GM21526 (cell line): ENCODE measurements at regions not wholly inside any gene's neighbourhood (a gene's known extent, or its start where the extent isn't known, plus 50 kb on each side); places are given as distances from the start of the nearest gene placed in this dataset.

Experiments used
- ATAC-seq: cut with Tn5 transposase; IDR thresholded peaks from one replicate; pipeline ENCODE4 v1.9.1; 2021; ENCODE audit warnings: moderate library complexity; ENCODE audit not compliant: unreplicated experiment, low FRiP score

DNA sequence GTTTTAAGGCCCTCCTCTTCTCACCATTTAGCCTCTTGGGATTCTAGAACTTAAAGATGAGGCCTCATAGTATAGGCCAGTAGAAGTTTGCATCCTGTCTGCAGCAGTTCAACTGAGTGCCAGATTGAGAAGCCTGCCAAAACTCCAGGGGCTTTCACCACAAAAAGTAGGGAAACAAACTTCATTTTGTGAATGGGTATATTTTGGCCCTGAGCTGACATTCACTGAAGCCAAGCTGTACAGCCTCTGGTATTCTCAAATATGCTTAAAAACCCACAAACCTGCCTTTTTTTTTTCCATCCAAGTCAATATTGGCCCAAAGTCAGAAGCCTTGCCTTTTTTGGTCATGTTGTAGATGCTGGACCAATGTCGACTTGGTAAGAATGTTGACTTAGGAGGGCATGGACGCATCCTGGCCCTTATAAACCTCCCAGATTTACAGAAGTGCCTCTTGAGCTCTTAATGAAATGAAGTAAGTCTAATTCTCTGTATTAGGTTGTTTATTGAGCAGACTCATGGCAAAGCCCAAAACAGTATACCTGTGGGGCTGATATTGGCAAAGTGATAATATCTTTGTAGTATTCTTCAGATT is 337.5 kb downstream of the CHRM3 start:
- no peak for ATAC-seq

- ATAC-seq: no peak
Measured at GRCh38 chr1:239725371-239725770, 339.0 kb downstream of the CHRM3 start.

DNA sequence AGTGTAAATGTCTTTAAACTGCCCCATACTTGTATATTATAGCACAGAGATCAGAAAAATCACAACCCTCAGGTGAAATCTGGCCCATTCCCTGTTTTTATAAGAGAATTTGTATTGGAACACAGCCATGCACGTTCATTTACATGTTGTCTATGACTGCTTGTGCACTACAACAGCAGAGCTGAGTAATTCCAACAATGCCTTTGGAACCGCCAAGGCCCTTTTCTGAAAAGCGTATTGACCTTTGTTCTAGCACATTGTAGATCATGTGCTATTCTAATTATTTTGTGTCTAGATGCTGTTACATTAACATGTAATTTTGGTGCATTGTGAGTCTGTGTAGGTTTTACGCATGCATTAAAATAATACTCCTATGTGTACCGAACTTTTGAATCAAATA is 339.6 kb downstream of the CHRM3 start:
- ATAC-seq: no peak

- no peak for ATAC-seq
Measured at GRCh38 chr1:239730378-239730777, 344.0 kb downstream of the CHRM3 start.

DNA sequence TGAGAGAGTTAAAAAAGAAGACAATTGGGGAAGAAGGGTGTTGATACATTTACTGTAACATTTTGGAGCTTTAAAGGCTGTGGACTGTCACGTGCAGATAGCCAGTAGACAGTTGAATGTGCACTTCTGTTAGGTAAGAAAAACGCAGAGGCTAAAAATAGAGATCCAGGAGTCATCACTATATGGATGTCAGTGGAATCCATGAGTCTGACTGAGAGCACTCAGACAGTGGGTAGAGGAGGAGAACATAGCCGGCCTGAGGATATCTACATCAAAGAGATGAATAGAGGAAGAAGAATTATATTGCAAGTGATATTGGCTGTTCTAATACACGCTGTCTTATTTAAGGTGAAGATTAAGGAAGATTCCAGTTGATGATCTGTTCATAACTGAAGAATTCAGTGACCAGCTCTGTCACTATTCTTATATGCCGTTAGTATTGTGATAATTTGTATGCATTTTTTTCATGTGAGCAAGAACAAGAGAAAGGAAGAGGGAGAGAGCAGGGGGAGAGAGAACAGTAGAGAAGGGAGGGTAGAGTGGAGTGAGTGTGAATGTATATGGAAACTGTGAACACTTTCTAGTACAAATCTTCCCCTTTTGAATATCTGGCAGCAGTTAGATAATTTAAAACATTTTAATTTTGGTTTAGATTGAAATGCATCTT is 344.8 kb downstream of the CHRM3 start:
- ATAC-seq: no peak

- no peak for ATAC-seq
Measured at GRCh38 chr1:239732770-239733169, 346.4 kb downstream of the CHRM3 start.

GRCh38 chr1:239733995-239734394 is 347.6 kb downstream of the CHRM3 start:
- no peak for ATAC-seq

DNA sequence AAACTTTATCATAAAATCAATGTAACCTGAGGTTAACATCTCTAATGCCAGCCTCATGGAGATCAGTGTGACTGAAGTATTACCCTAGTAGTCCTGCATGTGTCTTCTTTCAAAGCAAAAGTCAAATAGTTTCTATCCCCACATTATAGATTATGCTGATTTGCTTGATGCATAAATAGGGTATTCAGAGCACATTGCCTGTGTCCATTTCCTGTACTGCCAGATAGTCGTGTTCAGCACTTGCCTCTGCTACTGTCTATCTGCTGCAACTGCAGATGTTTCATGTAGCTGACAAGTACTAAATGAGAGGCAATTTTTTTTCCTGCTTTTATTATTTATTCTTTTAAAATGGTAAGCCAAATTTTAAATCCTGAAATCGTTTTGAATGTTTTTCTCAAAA is 348.7 kb downstream of the CHRM3 start:
- no peak for ATAC-seq

DNA sequence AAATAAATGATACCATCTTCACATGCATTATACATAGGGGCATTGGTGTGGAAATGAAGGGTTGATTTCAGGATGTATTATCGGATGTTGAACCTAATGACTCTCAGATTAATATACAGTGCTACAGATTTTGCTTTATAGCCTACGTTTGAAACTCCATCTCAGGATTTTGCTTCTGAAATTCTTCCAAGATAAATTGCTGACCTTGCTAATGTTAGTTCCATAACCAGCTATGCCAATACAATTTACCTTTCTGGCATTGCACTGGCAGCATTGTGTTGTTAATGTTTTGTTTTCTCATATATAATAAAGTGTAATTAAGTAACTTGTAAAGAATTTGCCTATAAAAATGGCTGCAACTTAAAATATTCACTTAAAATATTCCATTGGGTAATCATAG is 350.1 kb downstream of the CHRM3 start:
- ATAC-seq: no peak

GRCh38 chr1:239739375-239739774 is 352.3 kb upstream of the FMN2 start:
- no peak for ATAC-seq

DNA sequence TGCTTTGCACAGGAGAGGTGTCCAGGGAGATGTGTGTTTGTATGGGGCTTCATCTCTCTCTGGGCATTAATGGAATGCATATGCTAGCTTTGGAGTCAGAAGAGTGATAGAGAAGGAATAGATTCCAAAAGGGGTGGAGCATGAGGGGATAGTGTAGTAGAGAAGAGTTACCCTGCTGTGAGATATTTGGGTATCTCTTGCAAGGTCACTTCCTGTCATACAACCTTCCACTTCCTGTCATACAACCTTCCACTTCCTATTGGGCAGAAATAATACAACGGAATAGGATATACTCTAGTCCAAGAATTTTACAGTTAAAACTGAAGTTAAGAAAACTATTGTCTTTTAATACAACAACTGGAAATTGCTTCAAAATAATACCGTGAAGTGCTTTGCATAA is 351.8 kb upstream of the FMN2 start:
- ATAC-seq: no peak

DNA sequence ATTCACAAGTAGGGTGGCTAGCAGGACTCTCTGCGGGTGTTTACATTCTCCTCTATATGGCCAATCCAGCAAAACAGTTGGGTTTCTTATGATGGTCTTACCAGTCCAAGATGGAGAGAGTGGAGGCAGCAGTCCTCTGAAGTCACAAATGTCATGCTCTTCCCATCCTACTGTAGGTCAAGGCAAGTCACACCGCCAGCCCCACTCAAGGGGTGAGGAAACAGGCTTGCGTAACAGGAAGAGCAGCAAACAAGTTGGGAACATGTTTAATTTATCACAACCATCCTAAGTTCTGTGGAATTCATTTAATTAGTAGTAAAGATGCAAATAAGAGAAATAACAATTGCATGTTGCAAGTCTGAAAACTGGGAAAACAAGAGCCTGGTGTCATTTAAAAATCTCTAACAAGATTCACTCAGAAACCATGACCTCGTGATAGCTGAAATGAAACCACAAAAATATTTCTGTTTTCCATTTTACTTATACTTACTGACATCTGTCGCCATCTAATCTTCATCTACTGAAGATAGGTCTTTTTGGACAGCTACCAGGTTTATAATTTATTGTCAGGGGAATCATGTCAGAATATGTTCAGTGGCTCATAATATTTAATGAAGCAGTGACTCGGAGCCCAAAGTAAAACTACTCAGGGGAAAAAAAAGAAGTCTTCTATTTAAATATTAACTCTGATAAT is 349.1 kb upstream of the FMN2 start:
- ATAC-seq: no peak

DNA sequence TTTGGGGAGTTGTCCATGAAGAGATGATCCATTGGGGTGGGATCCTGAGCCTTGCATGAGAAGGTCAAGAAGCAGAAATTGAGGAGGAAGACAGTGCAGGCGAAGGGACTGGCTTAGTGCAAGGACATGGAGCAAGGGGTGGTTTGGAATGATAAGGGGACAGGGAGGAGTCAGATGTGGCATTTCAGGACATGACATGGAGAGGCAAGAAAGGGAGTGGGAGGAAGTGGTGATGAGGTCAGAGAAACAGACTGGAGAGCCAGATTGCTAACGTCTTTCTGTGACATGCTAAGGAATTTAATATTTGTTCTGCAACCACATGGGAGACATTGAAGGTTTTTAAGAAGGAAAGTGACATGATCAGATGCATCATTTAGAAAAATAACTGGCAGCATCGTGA is 346.8 kb upstream of the FMN2 start:
- no peak for ATAC-seq

- no peak for ATAC-seq
Measured at GRCh38 chr1:239755107-239755912, 336.4 kb upstream of the FMN2 start.

DNA sequence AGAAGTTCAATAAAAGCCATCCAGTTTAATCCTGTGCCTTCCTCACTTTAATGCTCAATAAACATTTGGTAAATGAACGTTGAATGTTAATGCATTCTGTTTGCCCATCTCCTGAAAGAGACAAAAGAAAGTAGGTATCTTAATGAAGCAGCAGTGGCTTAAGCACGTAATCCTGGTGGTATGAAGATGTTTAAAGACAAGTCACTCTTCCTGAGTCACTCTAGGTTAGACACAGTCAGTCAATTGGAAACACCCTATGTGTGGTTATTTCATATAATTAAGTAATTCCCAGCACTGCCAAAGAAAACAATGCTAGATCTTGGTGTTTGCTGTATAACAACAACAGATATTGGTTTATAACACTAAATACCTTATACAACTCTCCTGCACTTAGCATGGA is 334.0 kb upstream of the FMN2 start:
- ATAC-seq: no peak

DNA sequence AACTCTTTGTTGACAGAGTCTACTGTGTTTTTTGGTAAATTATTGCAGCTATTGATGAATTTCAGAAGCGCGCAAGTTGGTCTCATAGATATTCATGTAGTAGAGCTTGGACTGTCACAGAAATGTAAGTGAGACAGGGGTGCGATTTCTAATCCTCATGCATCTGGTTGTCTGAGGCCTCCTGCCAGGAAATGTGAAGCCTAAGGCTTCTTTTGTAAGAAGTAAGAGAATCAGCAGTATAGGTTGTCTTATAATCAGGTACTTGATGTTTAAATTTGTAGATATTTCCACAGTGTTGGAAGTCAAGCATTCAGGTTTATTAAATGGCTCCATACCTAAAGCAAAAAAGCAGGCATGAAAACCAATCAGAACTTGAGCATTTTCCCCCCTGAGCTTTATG is 332.9 kb upstream of the FMN2 start:
- no peak for ATAC-seq

- ATAC-seq: no peak
Measured at GRCh38 chr1:239761509-239761908, 330.2 kb upstream of the FMN2 start.

DNA sequence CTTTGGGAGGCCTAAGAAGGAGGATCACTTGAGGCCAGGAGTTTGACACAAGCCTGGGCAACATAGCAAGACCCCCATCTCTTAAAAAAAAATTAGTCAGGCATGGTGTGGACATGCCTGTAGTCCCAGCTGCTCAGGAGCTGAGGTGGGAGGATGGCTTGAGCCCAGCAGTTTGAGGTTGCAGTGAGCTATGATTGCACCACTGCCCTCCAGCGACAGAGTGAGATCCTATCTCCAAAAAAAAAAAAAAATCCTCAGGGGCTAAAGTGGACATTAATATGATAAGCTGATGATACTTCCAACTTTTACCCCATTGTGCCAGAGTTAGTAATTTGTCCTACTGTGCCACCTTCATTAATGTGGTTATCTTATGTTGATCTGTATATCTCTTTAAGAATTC is 327.8 kb upstream of the FMN2 start:
- no peak for ATAC-seq

- ATAC-seq: no peak
Measured at GRCh38 chr1:239764546-239764945, 327.1 kb upstream of the FMN2 start.

GRCh38 chr1:239765163-239765562 is 326.5 kb upstream of the FMN2 start:
- ATAC-seq: no peak

GRCh38 chr1:239771550-239771949 is 320.1 kb upstream of the FMN2 start:
- ATAC-seq: no peak
